Right renal pelvis (tissue), 4 donors: ENCODE measurements at regions not wholly inside any gene's neighbourhood (a gene's known extent, or its start where the extent isn't known, plus 50 kb on each side); places are given as distances from the start of the nearest gene placed in this dataset.
"Not testable (repeated sequence)": the region's sequence is repeated elsewhere in the genome, so short reads cannot be mapped to it uniquely, and the experiment has no call there.

Source experiments
- DNase-seq, 4 donors: peaks; one replicate each; pipeline ENCODE4 v3.0.0-alpha.2; 2013; ENCODE audit warnings: low read depth in 4 of 4, low spot score in 3 of 4, missing footprints in 1 of 4

GRCh38 chr16:51244887-51245657 lies 94.0 kb upstream of the SALL1 start:
- peak in 3 of 4 donors; percentile 39 to 57 (median 52) for DNase-seq

- no peak for DNase-seq
These were observed 92.9 kb upstream of the SALL1 start for GRCh38 chr16:51243936-51244436.

GRCh38 chr16:51242296-51242994 lies 91.4 kb upstream of the SALL1 start:
- DNase-seq, result no peak

- DNase-seq, result no peak
These were observed 88.1 kb upstream of the SALL1 start for GRCh38 chr16:51239196-51239595.

- DNase-seq, result no peak
These were observed 86.8 kb upstream of the SALL1 start for GRCh38 chr16:51237861-51238378.

GRCh38 chr16:51237207-51237606 lies 86.1 kb upstream of the SALL1 start:
- no peak for DNase-seq

- DNase-seq, result no peak
These were observed 85.5 kb upstream of the SALL1 start for GRCh38 chr16:51236583-51236982.

GRCh38 chr16:51231702-51232101 lies 80.6 kb upstream of the SALL1 start:
- DNase-seq, result no peak

GRCh38 chr16:51230035-51230434 lies 79.0 kb upstream of the SALL1 start:
- not testable (repeated sequence) for DNase-seq

GRCh38 chr16:51228097-51228659 lies 77.1 kb upstream of the SALL1 start:
- no peak for DNase-seq

- no peak for DNase-seq
These were observed 74.8 kb upstream of the SALL1 start for GRCh38 chr16:51225878-51226277.

GRCh38 chr16:51224317-51224716 lies 73.2 kb upstream of the SALL1 start:
- DNase-seq, result no peak

- DNase-seq, result no peak
These were observed 70.9 kb upstream of the SALL1 start for GRCh38 chr16:51222016-51222415.

GRCh38 chr16:51211148-51211547 lies 60.1 kb upstream of the SALL1 start:
- DNase-seq, result no peak

- DNase-seq, result no peak
These were observed 59.0 kb upstream of the SALL1 start for GRCh38 chr16:51210087-51210486.

GRCh38 chr16:51201604-51202003 lies 50.5 kb upstream of the SALL1 start:
- no peak for DNase-seq
